Left colon (tissue), 2 donors: ENCODE measurements at regions not wholly inside any gene's neighbourhood (a gene's known extent, or its start where the extent isn't known, plus 50 kb on each side); places are given as distances from the start of the nearest gene placed in this dataset.
A peak's percentile ranks its signal among the peaks of the same experiment; 100 is the strongest.

ENCODE experiments used
- ATAC-seq: fragments of 200-7000 bp; cut with Tn5 transposase; one replicate; pipeline ENCODE4 v1.9.1; 2020; ENCODE audit warnings: mild to moderate bottlenecking, moderate library complexity
- DNase-seq, 2 donors: peaks; one replicate each; pipeline ENCODE4 v3.0.0-alpha.2; 2020
- intact Hi-C, 2 donors: fragments of 100-400 bp; cut with DNase I in 1 of 2; cut with micrococcal nuclease in 1 of 2; formaldehyde crosslinking; loops; one replicate each; pipeline versions ENCODE4 v1.11.2 to v1.14.0; 2022; cut with DNase I, micrococcal nuclease
- donor health status: DM: no; HTN: no; CAD: no.
- donor health status: DM: yes; HTN: yes; CAD: no.

GRCh38 chr20:11195899-11196558 is 522.2 kb upstream of the JAG1 start:
- ATAC-seq (no peak), DNase-seq (no peak)
- intact Hi-C loops = no loop called here

GRCh38 chr20:11197851-11198250 is 524.1 kb upstream of the JAG1 start:
- DNase-seq (no peak), ATAC-seq (no peak)
- intact Hi-C loops = no loop called here

DNA sequence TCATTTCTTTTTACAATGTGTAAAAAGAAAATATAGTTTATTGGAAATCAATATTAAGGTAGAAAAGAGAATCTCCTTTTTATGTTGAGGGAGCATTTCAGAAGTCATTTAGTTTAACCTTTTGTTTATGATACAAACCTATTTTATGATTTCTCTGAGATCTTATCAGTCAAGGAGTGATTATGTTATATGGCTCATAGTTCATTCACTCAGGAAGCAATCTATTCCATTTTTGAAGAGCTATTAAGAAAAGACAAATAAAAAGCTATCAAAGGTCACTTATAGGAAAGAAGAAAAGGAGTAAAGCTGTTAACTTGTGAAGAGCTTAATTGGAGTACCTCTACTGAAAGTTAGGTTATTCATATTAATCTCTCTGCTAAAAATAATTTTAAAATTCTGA is 526.6 kb upstream of the JAG1 start:
- DNase-seq (no peak), ATAC-seq (peak; percentile 87)
- intact Hi-C loops = loop anchor here in 1 of 2 donors (5.0 kb wide), 1 partner anchor 638 kb away; no protein-coding TSS in a partner anchor

DNA sequence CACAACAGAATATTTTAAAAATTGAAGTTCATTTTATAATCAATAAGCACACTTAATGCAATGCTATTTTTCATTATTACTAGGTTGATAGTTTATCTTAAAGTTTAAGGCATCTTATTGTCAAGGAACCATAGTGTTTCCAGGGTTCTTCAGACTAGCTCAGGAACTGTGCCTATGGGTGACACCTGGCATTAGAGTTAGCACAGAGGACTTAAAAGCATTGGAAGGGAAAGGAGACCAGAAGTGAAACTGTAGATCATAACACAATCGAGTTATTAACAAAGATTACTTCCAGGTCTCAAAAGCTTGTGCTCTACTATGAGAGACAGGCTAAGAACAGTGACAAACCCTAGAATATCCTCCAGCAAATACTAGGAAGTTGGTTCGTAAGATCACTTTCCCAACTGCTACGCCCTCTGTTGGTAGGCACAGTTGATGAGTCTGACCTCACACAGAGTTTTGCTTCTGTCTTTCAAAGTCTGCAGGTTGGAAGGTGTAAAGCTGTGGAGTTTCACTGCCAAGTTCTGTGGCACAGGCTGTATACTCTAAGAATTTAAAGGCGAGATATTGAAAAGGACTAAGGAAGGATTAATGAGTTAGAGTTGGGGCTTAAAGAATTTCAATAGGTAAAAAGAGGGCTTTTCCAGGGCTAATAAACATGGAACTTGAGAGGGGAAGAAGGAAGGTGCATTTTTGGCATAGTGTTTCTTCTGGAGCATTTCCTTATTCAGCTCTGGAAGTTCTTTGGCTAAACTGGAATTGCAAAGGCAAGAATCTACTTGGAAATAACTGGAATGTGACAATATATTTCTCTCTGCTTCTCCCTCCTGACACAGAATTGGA is 531.3 kb upstream of the JAG1 start:
- DNase-seq = peak; percentile 60 to 70
- intact Hi-C loops = loop anchor here in 1 of 2 donors (5.0 kb wide), 1 partner anchor 643 kb away; no protein-coding TSS in a partner anchor
- peak; percentile 84 for ATAC-seq

DNA sequence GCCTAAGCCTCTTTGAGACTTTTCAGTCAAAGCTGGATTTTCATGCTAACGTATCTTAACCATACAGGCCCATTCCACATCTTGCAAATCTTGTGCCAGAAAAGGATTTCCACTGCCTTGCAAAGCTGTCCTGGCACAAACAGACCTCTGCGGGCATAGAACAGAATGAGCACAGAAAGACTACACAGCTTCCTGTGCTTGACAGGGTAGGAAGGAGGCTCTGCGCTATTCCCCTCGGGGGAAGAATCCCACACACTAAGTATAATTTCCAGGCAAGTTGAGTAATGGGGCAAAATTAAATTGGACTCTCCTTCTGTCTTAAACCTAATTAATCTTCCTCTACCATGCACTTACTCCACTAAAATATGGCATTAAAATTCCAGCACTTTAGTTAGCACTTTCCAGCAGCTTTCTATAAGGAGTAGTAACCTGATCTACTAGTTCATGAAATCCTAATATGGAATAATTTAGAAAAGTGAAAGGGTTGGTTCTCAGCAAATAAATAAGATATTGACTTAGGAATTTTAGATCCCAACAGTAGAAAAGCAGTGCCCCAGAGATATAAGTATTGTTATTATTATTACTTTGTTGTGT is 532.1 kb upstream of the JAG1 start:
- ATAC-seq (no peak), DNase-seq (no peak)
- intact Hi-C loops = no loop called here

DNA sequence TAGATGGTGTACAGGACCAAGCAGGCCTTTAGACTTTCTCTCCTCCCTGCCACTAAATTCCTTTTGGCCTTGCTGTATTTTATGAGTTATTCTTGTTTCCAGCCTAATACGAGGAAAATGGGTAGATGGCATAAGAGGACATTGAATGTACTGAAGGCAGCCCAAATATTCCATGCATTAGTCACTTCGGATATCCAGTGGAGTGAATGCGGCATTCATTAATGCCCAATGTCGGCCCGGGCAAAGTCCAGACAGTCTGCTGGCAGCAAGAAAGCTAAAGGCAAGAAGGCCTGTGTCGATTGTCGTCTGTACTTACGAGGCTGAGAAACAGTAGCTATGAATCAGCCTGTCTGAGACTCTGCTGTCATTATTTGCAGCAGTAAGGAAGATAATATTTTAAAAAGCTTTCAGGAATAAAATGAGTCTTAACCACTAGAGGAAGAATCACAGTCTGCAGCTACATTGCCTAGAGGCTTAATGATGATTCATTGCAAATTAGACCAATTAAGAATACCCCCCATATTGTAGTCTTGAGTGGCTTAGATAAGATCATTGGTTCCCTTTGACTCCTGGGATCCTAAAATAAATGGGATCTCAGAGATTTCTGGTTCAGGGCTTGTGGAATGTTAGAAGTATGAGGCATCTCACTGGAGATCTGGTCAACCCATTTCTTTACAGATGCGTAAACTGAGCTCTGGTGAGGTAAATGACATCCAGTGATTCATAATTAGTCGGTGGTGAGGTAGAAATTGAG is 534.1 kb upstream of the JAG1 start:
- peak; percentile 43 for ATAC-seq
- intact Hi-C loops = no loop called here
- DNase-seq = no peak

DNA sequence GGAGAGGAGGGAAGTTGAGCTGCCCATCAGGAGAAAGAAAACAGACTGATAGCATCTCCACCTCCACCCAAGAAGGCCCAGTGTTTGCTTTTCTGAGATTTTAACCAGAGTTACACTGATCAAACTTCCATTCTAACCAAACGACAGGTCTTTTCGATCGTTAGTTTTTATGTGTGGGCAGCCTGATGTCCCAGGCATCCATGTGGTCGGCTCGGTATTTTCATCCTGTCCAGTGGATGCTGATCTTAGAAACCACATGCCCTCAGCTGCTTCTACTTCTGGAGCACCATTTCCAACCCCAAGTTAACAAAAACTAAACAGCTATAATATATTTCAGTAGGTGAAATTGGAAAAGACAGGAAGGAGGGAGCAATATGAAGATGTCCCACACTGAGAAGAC is 536.8 kb upstream of the JAG1 start:
- no peak for DNase-seq
- intact Hi-C loops = no loop called here

DNA sequence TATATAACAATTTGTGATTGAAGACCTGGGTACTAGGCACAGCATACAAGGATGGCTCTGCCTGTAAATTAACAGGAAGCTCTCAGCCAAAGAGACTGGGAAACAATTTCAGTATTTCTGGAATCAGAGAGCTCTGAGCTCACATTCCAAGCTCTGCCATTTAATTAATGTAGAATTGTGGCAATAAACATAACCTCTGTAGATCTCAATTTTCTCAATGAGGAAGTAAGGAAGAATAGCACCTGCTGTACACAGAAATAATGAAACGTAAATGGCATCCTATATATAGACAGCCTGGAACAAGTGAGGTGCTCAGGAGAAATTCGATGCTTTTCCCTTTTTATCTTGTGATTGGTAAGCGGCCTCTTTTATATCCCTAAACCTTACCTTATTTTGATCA is 538.5 kb upstream of the JAG1 start:
- intact Hi-C loops = no loop called here
- DNase-seq = no peak
- peak; percentile 88 for ATAC-seq

More for the DNA sequence above, 536.8 kb upstream of the JAG1 start:
- no peak for ATAC-seq

GRCh38 chr20:11212902-11213301 is 539.1 kb upstream of the JAG1 start:
- ATAC-seq (no peak), DNase-seq (no peak)
- intact Hi-C loops = no loop called here

GRCh38 chr20:11214256-11214840 is 540.5 kb upstream of the JAG1 start:
- intact Hi-C loops = no loop called here

GRCh38 chr20:11216451-11217314 is 542.9 kb upstream of the JAG1 start:
- intact Hi-C loops = no loop called here
- no peak for DNase-seq
- no peak for ATAC-seq

More at GRCh38 chr20:11214256-11214840, 540.5 kb upstream of the JAG1 start:
- ATAC-seq (no peak), DNase-seq (no peak)

- intact Hi-C loops = no loop called here
- ATAC-seq (peak; percentile 61), DNase-seq (no peak)
These were observed 543.8 kb upstream of the JAG1 start for GRCh38 chr20:11217326-11218172.

DNA sequence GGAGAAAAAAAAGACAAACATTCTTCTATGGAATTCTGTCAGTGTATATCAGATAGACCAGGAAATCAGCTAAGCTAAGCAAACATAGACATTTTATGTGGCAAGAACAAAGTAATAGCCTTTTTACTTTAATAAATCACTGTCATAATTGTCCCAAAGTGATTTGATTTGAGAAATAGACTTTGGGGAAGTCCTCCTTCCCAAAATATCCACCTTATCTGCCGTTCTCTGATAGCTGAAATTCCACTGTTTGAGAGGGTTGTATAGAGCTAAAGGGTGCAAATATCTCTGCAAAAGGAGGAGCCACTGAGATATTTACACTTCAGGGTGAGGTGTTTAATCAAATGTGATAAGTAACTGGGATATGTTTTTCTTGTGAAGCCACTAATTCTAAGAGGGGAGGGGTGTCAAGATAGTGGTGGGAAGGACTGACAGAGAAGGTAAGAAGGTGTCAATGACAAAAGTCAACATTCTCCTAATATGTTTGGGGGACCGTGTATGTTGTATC is 544.4 kb upstream of the JAG1 start:
- DNase-seq (no peak), ATAC-seq (peak; percentile 53)
- intact Hi-C loops = no loop called here

GRCh38 chr20:11219192-11219591 is 545.4 kb upstream of the JAG1 start:
- ATAC-seq = no peak
- intact Hi-C loops = no loop called here
- no peak for DNase-seq

DNA sequence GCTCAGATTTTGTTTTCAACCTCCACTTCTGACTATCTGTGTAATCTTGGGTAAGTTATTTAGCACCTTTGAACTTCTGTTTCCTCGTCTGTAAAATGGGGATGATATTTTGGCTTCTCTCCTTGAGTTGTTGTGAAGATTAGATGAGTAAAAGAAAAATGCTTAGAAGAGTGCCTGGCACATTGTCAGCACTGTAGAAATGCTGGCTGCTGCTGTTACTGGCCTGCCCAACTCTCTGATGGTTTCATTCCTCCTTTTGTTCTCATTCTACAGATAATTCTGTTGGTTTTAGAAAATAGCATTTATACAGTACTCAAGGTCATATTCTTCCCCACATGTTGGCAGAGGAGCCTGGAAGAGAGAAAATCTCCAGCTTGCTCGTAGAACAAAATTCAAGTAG is 547.2 kb upstream of the JAG1 start:
- no peak for DNase-seq
- intact Hi-C loops = no loop called here
- ATAC-seq = no peak

- DNase-seq (no peak), ATAC-seq (no peak)
- intact Hi-C loops = no loop called here
These were observed 548.4 kb upstream of the JAG1 start for GRCh38 chr20:11222243-11222642.

DNA sequence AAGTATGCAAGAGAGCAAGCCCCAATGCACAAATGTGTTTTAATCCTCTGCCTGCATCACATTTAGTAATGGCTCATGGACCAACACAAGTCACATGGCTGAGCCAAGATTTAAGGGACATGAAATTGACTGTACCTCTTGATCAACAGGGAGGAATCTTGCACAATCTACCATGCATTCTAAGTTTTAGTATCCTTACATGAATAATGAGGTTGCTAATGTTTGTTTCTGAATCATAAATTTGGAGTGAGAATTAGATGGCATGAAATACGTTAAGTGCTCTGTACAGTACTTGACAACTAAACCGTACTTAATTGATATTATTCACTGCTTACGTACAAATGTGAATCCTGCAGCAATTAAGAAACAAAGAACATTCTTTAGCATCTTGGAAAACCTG is 553.8 kb upstream of the JAG1 start:
- DNase-seq (no peak), ATAC-seq (no peak)
- intact Hi-C loops = no loop called here
